Gastroesophageal sphincter (tissue), 4 donors: ENCODE measurements at regions not wholly inside any gene's neighbourhood (a gene's known extent, or its start where the extent isn't known, plus 50 kb on each side); places are given as distances from the start of the nearest gene placed in this dataset.

Source experiments
- ATAC-seq: fragments of 150-250 bp; one replicate; pipeline ENCODE4 v1.9.1; 2016; ENCODE audit warnings: mild to moderate bottlenecking, moderate library complexity
- H3K27ac ChIP-seq, 4 donors: fragments of 200-600 bp; sonication (generic) in 3 of 4; 1 replicate in 3 of 4; 2 replicates in 1 of 4; pipeline ENCODE4 v1.5.1; 2016 to 2019
- H3K27me3 ChIP-seq: fragments of 200-600 bp; sonication (generic); one replicate; pipeline ENCODE4 v1.5.1; 2019
- H3K36me3 ChIP-seq, 2 donors: fragments of 200-600 bp; sonication (generic); one replicate each; pipeline ENCODE4 v1.5.1; 2019; ENCODE audit warnings: control low read depth in 1 of 2
- H3K4me1 ChIP-seq, 3 donors: fragments of 200-600 bp; sonication (generic); 1 replicate in 2 of 3; 2 replicates in 1 of 3; pipeline ENCODE4 v1.5.1; 2016 to 2019; ENCODE audit warnings: control low read depth in 2 of 3
- H3K4me3 ChIP-seq, 2 donors: fragments of 200-600 bp; sonication (generic); one replicate each; pipeline ENCODE4 v1.5.1; 2019; ENCODE audit warnings: mild to moderate bottlenecking in 1 of 2, moderate library complexity in 1 of 2
- H3K9me3 ChIP-seq, 3 donors: fragments of 200-600 bp; sonication (generic); one replicate each; pipeline ENCODE4 v1.5.1; 2017 to 2019; ENCODE audit warnings: control low read depth in 2 of 3
- CTCF ChIP-seq, 4 experiments: fragments of 200-600 bp in 2 of 4; fragments of 450-650 bp in 2 of 4; sonication (generic) in 1 of 4; IDR thresholded peaks; one replicate each; pipeline ENCODE4 v1.5.1; 2017 to 2019; ENCODE audit warnings: antibody characterized with exemption in 4 of 4, mild to moderate bottlenecking in 2 of 4, moderate library complexity in 2 of 4
- EP300 ChIP-seq: sonication (generic); formaldehyde crosslinking; IDR thresholded peaks from one replicate; pipeline ENCODE4 v1.6.1; 2017; ENCODE audit warnings: antibody characterized with exemption, mild to moderate bottlenecking
- POLR2A ChIP-seq, 2 donors: fragments of 450-650 bp; IDR thresholded peaks; one replicate each; pipeline ENCODE4 v1.6.1; 2017; ENCODE audit warnings: antibody characterized with exemption in 2 of 2, mild to moderate bottlenecking in 2 of 2, moderate library complexity in 1 of 2
- POLR2AphosphoS5 ChIP-seq: sonication (generic); formaldehyde crosslinking; IDR thresholded peaks from one replicate; pipeline ENCODE4 v1.6.1; 2017; ENCODE audit warnings: antibody characterized with exemption
- WGBS, 2 donors: methylation state at CpG; one replicate each; pipeline ENCODE4 v1.1.5; 2018; ENCODE audit warnings: low coverage in 1 of 2; 5-methylcytosine and 5-hydroxymethylcytosine counted together

GRCh38 chrX:149992918-149993317 lies 54.6 kb upstream of the EOLA2 start:
- Histone ChIP-seq H3K4me3 (no peak overlapping the region), H3K27ac (no peak overlapping the region), H3K4me1 (no peaks in the 10 kb centered on the region), H3K27me3 (no peaks in the 10 kb centered on the region), H3K36me3 (no peaks in the 10 kb centered on the region), H3K9me3 (no peaks in the 10 kb centered on the region)
- TF ChIP-seq EP300 (no peak), POLR2AphosphoS5 (no peak), POLR2A (IDR thresholded peaks at IDR 0.05) (no peak), CTCF (IDR thresholded peaks at IDR 0.05) (no peak)
- ATAC-seq: no peak
- 50 to 63% methylated on average over 2 of the region's 2 CpGs for WGBS, 2 donors

- Histone ChIP-seq H3K4me3 (no peak overlapping the region), H3K4me1 (no peaks in the 10 kb centered on the region), H3K27ac (no peak overlapping the region), H3K27me3 (no peaks in the 10 kb centered on the region), H3K36me3 (no peaks in the 10 kb centered on the region), H3K9me3 (no peaks in the 10 kb centered on the region)
- WGBS, 2 donors: 80% methylated on average over 3 of the region's 4 CpGs; no CpG with 5 or more reads in 1 of the 2 donors
- ATAC-seq: no peak
- no peak for TF ChIP-seq POLR2A (IDR thresholded peaks at IDR 0.05)
Observed at GRCh38 chrX:149993989-149994388, 55.7 kb upstream of the EOLA2 start.

DNA sequence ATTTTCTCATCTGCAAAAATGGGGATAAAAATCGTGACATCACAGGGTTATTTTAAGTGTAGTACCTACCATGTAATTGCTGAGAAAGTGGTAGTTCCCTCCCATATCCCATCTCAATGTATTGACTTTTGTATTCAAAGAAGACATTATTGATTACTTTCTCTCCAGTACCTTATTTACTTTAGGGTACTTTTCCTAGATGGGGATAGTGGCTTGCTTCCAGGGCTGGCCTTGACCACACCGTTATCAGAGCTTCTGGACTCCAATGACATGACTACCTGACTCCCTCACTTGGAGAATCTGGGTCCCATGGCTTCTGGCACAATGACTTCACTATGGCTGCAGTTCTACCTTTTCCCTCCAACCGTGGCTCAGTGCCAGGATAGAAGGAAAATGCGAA lies 58.2 kb upstream of the EOLA2 start:
- no peak overlapping the region for H3K4me3 ChIP-seq
- 85 to 88% methylated on average over 1 to 2 of the region's 4 CpGs for WGBS, 2 donors

DNA sequence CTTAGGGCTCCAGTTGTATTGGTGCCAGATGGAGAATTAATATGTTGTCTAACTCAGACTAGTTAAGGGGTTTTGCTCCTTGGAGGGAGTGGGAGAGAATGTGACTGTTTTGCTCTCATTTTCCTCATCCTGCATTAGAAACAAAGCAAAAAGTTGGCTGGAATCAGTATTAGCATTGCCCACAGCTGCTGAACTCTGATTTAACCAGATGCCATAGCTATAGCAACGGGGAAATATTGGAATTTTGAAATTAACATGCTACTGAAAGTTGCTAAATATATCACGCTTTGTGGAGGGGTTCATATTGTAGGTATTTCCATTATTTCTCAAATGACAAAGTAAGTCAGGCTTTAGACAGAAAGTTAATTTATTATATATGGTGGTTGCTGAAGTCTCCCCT lies 66.7 kb upstream of the EOLA2 start:
- H3K36me3 ChIP-seq: no peaks in the 10 kb centered on the region
- no peak overlapping the region for H3K27ac ChIP-seq
- no peaks in the 10 kb centered on the region for H3K4me1 ChIP-seq
- no peak overlapping the region for H3K4me3 ChIP-seq
- TF ChIP-seq EP300: no peak
- TF ChIP-seq POLR2A (IDR thresholded peaks at IDR 0.05): no peak
- no peak for TF ChIP-seq CTCF (IDR thresholded peaks at IDR 0.05)
- no peak for TF ChIP-seq POLR2AphosphoS5
- H3K9me3 ChIP-seq: no peaks in the 10 kb centered on the region
- H3K27me3 ChIP-seq: no peaks in the 10 kb centered on the region
- ATAC-seq: no peak
- 50 to 58% methylated on average over 2 of the region's 2 CpGs for WGBS, 2 donors

More for the DNA sequence above, 58.2 kb upstream of the EOLA2 start:
- Histone ChIP-seq H3K9me3 (no peaks in the 10 kb centered on the region), H3K27me3 (no peaks in the 10 kb centered on the region), H3K4me1 (no peaks in the 10 kb centered on the region), H3K36me3 (no peaks in the 10 kb centered on the region), H3K27ac (no peak overlapping the region)
- no peak for TF ChIP-seq EP300
- no peak for TF ChIP-seq CTCF (IDR thresholded peaks at IDR 0.05)
- no peak for ATAC-seq

DNA sequence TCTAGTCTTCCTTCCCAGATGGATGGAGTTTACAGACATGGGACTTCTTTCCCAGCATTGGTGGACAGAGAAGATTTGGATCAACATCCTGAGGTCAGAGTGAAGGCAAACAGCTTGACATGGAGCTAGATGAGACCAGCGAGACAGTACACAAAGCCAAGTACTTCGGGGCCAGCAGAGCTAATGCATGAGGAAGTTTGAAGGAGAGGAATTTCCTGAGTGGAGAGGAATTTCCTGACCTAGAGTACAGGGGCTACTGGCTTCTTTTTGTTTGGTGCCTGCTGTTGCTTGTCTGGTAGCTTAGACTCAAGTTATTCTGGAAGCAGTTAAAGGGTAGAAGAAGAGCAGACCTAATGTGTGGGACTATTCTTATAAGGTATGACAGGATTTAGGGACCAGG lies 69.1 kb upstream of the EOLA2 start:
- no peaks in the 10 kb centered on the region for H3K27me3 ChIP-seq
- H3K9me3 ChIP-seq: no peaks in the 10 kb centered on the region
- 60 to 100% methylated on average over 1 of the region's 2 CpGs for WGBS, 2 donors
- H3K27ac ChIP-seq: no peak overlapping the region
- no peak overlapping the region for H3K4me3 ChIP-seq
- H3K4me1 ChIP-seq: no peaks in the 10 kb centered on the region
- ATAC-seq: no peak
- TF ChIP-seq CTCF (IDR thresholded peaks at IDR 0.05) (no peak), EP300 (no peak), POLR2A (IDR thresholded peaks at IDR 0.05) (no peak), POLR2AphosphoS5 (no peak)
- H3K36me3 ChIP-seq: no peaks in the 10 kb centered on the region
